DND-41 (cell line): ENCODE measurements at regions not wholly inside any gene's neighbourhood (a gene's known extent, or its start where the extent isn't known, plus 50 kb on each side); places are given as distances from the start of the nearest gene placed in this dataset.

Experiments used
- CTCF ChIP-seq: IDR thresholded peaks from 2 replicates; pipeline ENCODE4 v1.5.1; 2012; ENCODE audit warnings: borderline replicate concordance, low read length, moderate library complexity, mild to moderate bottlenecking; ENCODE audit not compliant: poor library complexity, severe bottlenecking; ENCODE audit errors: extremely low read depth
- EZH2 ChIP-seq: IDR thresholded peaks from 3 replicates; pipeline ENCODE4 v1.6.1; 2012; ENCODE audit warnings: borderline replicate concordance, low read depth, mild to moderate bottlenecking, moderate library complexity, low read length, inconsistent platforms; ENCODE audit not compliant: severe bottlenecking

- TF ChIP-seq EZH2: no peak
- TF ChIP-seq CTCF: no peak
These were observed 254.0 kb downstream of the KLF6 start for GRCh38 chr10:3530783-3531645.
